Uterus (tissue), 2 donors: ENCODE measurements at regions not wholly inside any gene's neighbourhood (a gene's known extent, or its start where the extent isn't known, plus 50 kb on each side); places are given as distances from the start of the nearest gene placed in this dataset.

Experiments
- POLR2A ChIP-seq, 2 donors: fragments of 450-650 bp; IDR thresholded peaks; one replicate each; pipeline ENCODE4 v1.6.1; 2016; ENCODE audit warnings: antibody characterized with exemption in 2 of 2, mild to moderate bottlenecking in 1 of 2, moderate library complexity in 1 of 2
- TF ChIP-seq, protein P1 (sequence below), 4 experiments: fragments of 200-600 bp in 2 of 4; fragments of 450-650 bp in 2 of 4; sonication (generic) in 2 of 4; IDR thresholded peaks; one replicate each; pipeline ENCODE4 v1.5.1; 2016 to 2019; ENCODE audit warnings: antibody characterized with exemption in 4 of 4, mild to moderate bottlenecking in 2 of 4, moderate library complexity in 1 of 4

DNA sequence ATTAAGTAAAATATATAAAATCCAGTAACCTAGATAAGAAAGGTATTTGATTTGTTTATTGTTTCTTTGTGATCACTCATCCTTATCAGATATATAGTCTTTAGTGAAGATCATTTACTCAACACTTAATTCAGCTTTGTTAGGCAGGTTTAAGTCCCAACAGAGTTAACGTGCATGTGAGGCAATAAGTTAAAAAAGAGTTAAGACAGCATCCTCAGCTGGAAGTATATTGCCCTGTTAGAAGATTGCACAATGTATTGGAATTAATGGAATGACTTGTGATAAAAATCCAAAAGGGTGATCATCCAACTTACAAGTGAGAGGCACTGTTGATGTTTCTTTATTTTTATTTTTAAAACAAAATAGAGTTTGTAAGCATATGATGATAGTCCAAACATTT is 1162.1 kb downstream of the RAPGEF2 start:
- TF ChIP-seq, protein P1, sequence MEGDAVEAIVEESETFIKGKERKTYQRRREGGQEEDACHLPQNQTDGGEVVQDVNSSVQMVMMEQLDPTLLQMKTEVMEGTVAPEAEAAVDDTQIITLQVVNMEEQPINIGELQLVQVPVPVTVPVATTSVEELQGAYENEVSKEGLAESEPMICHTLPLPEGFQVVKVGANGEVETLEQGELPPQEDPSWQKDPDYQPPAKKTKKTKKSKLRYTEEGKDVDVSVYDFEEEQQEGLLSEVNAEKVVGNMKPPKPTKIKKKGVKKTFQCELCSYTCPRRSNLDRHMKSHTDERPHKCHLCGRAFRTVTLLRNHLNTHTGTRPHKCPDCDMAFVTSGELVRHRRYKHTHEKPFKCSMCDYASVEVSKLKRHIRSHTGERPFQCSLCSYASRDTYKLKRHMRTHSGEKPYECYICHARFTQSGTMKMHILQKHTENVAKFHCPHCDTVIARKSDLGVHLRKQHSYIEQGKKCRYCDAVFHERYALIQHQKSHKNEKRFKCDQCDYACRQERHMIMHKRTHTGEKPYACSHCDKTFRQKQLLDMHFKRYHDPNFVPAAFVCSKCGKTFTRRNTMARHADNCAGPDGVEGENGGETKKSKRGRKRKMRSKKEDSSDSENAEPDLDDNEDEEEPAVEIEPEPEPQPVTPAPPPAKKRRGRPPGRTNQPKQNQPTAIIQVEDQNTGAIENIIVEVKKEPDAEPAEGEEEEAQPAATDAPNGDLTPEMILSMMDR (IDR thresholded peaks at IDR 0.05), result no peak
- no peak for TF ChIP-seq POLR2A (IDR thresholded peaks at IDR 0.05)
